ENCODE measurements at regions not wholly inside any gene's neighbourhood (a gene's known extent, or its start where the extent isn't known, plus 50 kb on each side); places are given as distances from the start of the nearest gene placed in this dataset.

GRCh38 chr13:32905063-32905863 lies 111.0 kb upstream of the KL start:
- no peak for DNase-seq (ENCODE audit: low read depth in 3 of 3, low spot score in 2 of 3)

GRCh38 chr13:32905864-32906180 lies 110.4 kb upstream of the KL start:
- no peak for DNase-seq (ENCODE audit: low read depth in 3 of 3, low spot score in 2 of 3)

- DNase-seq (ENCODE audit: low read depth in 3 of 3, low spot score in 2 of 3): no peak
Measured at GRCh38 chr13:32907211-32907610, 109.0 kb upstream of the KL start.

GRCh38 chr13:32910530-32910929 lies 105.7 kb upstream of the KL start:
- DNase-seq (ENCODE audit: low read depth in 3 of 3, low spot score in 2 of 3): no peak

- DNase-seq (ENCODE audit: low read depth in 3 of 3, low spot score in 2 of 3): no peak
Measured at GRCh38 chr13:32911506-32911905, 104.7 kb upstream of the KL start.

GRCh38 chr13:32914686-32915085 lies 101.5 kb upstream of the KL start:
- no peak for DNase-seq (ENCODE audit: low read depth in 3 of 3, low spot score in 2 of 3)

GRCh38 chr13:32917504-32917903 lies 98.7 kb upstream of the KL start:
- DNase-seq (ENCODE audit: low read depth in 3 of 3, low spot score in 2 of 3): no peak

GRCh38 chr13:32923725-32924124 lies 92.5 kb upstream of the KL start:
- no peak for DNase-seq (ENCODE audit: low read depth in 3 of 3, low spot score in 2 of 3)

- DNase-seq (ENCODE audit: low read depth in 3 of 3, low spot score in 2 of 3): no peak
Measured at GRCh38 chr13:32924886-32925285, 91.3 kb upstream of the KL start.

- no peak for DNase-seq (ENCODE audit: low read depth in 3 of 3, low spot score in 2 of 3)
Measured at GRCh38 chr13:32925506-32925905, 90.7 kb upstream of the KL start.

- no peak for DNase-seq (ENCODE audit: low read depth in 3 of 3, low spot score in 2 of 3)
Measured at GRCh38 chr13:32932376-32932775, 83.8 kb upstream of the KL start.

GRCh38 chr13:32936716-32937115 lies 79.5 kb upstream of the KL start:
- DNase-seq (ENCODE audit: low read depth in 3 of 3, low spot score in 2 of 3): no peak

GRCh38 chr13:32938314-32938713 lies 77.9 kb upstream of the KL start:
- no peak for DNase-seq (ENCODE audit: low read depth in 3 of 3, low spot score in 2 of 3)

- no peak for DNase-seq (ENCODE audit: low read depth in 3 of 3, low spot score in 2 of 3)
Measured at GRCh38 chr13:32938907-32939306, 77.3 kb upstream of the KL start.

GRCh38 chr13:32940601-32941000 lies 75.6 kb upstream of the KL start:
- no peak for DNase-seq (ENCODE audit: low read depth in 3 of 3, low spot score in 2 of 3)

GRCh38 chr13:32941368-32941767 lies 74.9 kb upstream of the KL start:
- no peak for DNase-seq (ENCODE audit: low read depth in 3 of 3, low spot score in 2 of 3)

GRCh38 chr13:32946558-32946957 lies 69.7 kb upstream of the KL start:
- DNase-seq (ENCODE audit: low read depth in 3 of 3, low spot score in 2 of 3): no peak

- DNase-seq (ENCODE audit: low read depth in 3 of 3, low spot score in 2 of 3): no peak
Measured at GRCh38 chr13:32947411-32948276, 68.6 kb upstream of the KL start.

GRCh38 chr13:32949820-32950219 lies 66.4 kb upstream of the KL start:
- DNase-seq (ENCODE audit: low read depth in 3 of 3, low spot score in 2 of 3): no peak

GRCh38 chr13:32951580-32951979 lies 64.6 kb upstream of the KL start:
- no peak for DNase-seq (ENCODE audit: low read depth in 3 of 3, low spot score in 2 of 3)

GRCh38 chr13:32955881-32956594 lies 60.2 kb upstream of the KL start:
- no peak for DNase-seq (ENCODE audit: low read depth in 3 of 3, low spot score in 2 of 3)

GRCh38 chr13:32956595-32956933 lies 59.7 kb upstream of the KL start:
- no peak for DNase-seq (ENCODE audit: low read depth in 3 of 3, low spot score in 2 of 3)

Measured in right renal cortex interstitium (tissue), 3 donors.